GM12878 (cell line): ENCODE measurements at regions not wholly inside any gene's neighbourhood (a gene's known extent, or its start where the extent isn't known, plus 50 kb on each side); places are given as distances from the start of the nearest gene placed in this dataset.
A peak's percentile ranks its signal among the peaks of the same experiment; 100 is the strongest.
"Not testable (repeated sequence)": the region's sequence is repeated elsewhere in the genome, so short reads cannot be mapped to it uniquely, and the experiment has no call there.

Source experiments
- ATAC-seq: fragments of 200-7000 bp; cut with Tn5 transposase; 3 replicates; pipeline ENCODE4 v1.9.1; 2020; ENCODE audit warnings: mild to moderate bottlenecking, moderate library complexity
- BruUV-seq: library from RNA; stranded (reverse); fragments of 400-500 nt; replicated peaks from 2 replicates; lab custom pipeline; 2021; lab: Mats Ljungman, UMichigan
- CTCF ChIA-PET: fragments of 300-600 bp; sonication (Branson Sonifier 250); formaldehyde crosslinking; extraction: SDS; loops from one replicate; lab custom pipeline; 2021; ENCODE audit warnings: inconsistent platforms; lab: Yijun Ruan, JAX
- POLR2A ChIA-PET: fragments of 350-600 bp; formaldehyde crosslinking; extraction: SDS; loops from one replicate; lab custom pipeline; 2021; ENCODE audit warnings: inconsistent platforms; lab: Charles Lee
- RAD21 ChIA-PET: fragments of 300-600 bp; sonication (Branson Sonifier 250); formaldehyde crosslinking; loops from one replicate; lab custom pipeline; 2023; ENCODE audit warnings: antibody characterized with exemption; ENCODE audit not compliant: unreplicated experiment; lab: Charles Lee
- SMC1A ChIA-PET: fragments of 300-600 bp; sonication (Branson Sonifier 250); formaldehyde crosslinking; loops from one replicate; lab custom pipeline; 2023; ENCODE audit not compliant: unreplicated experiment, uncharacterized antibody; lab: Charles Lee
- DNase-seq: peaks from one replicate; pipeline ENCODE4 v3.0.0-alpha.2; 2011; ENCODE audit warnings: low read depth, low spot score
- FAIRE-seq: peaks from 3 replicates; lab custom pipeline; 2011; peaks lifted over from hg19 to GRCh38; lab: Jason Lieb, UNC
- H2AFZ ChIP-seq: 2 replicates; pipeline ENCODE4 v1.6.0; 2011; ENCODE audit warnings: low read depth, low read length, control low read depth; ENCODE audit not compliant: control insufficient read depth
- H3K27ac ChIP-seq: 2 replicates; pipeline ENCODE4 v1.5.1; 2011; ENCODE audit warnings: control low read depth; ENCODE audit not compliant: control insufficient read depth, insufficient read depth
- H3K27me3 ChIP-seq, 2 experiments: replicated peaks in 1 of 2; 2 replicates each; pipeline versions ENCODE4 v1.6.0 to v1.6.1; 2011; ENCODE audit warnings: low read length in 1 of 2; ENCODE audit not compliant: control insufficient read depth in 2 of 2, insufficient read depth in 2 of 2
- H3K36me3 ChIP-seq, 2 experiments: 2 replicates each; pipeline ENCODE4 v1.5.1; 2011; ENCODE audit warnings: low read length in 1 of 2; ENCODE audit not compliant: control insufficient read depth in 2 of 2, insufficient read depth in 2 of 2
- H3K4me1 ChIP-seq: 2 replicates; pipeline ENCODE4 v1.6.1; 2011; ENCODE audit warnings: mild to moderate bottlenecking, low read length, moderate library complexity, mixed read lengths; ENCODE audit not compliant: control insufficient read depth, insufficient read depth
- H3K4me2 ChIP-seq: 2 replicates; pipeline ENCODE4 v1.6.0; 2011; ENCODE audit warnings: control low read depth; ENCODE audit not compliant: control insufficient read depth, insufficient read depth
- H3K4me3 ChIP-seq: fragments of 200-600 bp; sonication (generic); 2 replicates; pipeline ENCODE4 v1.5.1; 2016
- H3K79me2 ChIP-seq: 2 replicates; pipeline ENCODE4 v1.6.0; 2011; ENCODE audit warnings: low read length; ENCODE audit not compliant: control insufficient read depth, insufficient read depth
- H3K9ac ChIP-seq: 2 replicates; pipeline ENCODE4 v1.8.0; 2011; ENCODE audit warnings: low read length, control low read depth, mixed read lengths; ENCODE audit not compliant: control insufficient read depth, insufficient read depth
- H3K9me3 ChIP-seq: replicated peaks from 3 replicates; pipeline ENCODE4 v1.5.1; 2011; ENCODE audit warnings: mild to moderate bottlenecking, low read length; ENCODE audit not compliant: control insufficient read depth, insufficient read depth
- H4K20me1 ChIP-seq: 2 replicates; pipeline ENCODE4 v1.6.0; 2011; ENCODE audit not compliant: control insufficient read depth, insufficient read depth
- ATF7 ChIP-seq: fragments of 450-650 bp; IDR thresholded peaks from 2 replicates; pipeline ENCODE4 v1.6.1; 2016; ENCODE audit warnings: low read depth, mild to moderate bottlenecking
- EGR1 ChIP-seq, 2 experiments: IDR thresholded peaks; 1 replicate in 1 of 2; 2 replicates in 1 of 2; pipeline ENCODE4 v1.6.1; 2011 to 2012; ENCODE audit warnings: low read depth in 2 of 2, low read length in 2 of 2, borderline replicate concordance in 1 of 2, mild to moderate bottlenecking in 1 of 2, moderate library complexity in 1 of 2
- KDM1A ChIP-seq: fragments of 200-600 bp; sonication (generic); IDR thresholded peaks from 2 replicates; pipeline ENCODE4 v1.6.1; 2016; ENCODE audit warnings: borderline replicate concordance
- MTA3 ChIP-seq: IDR thresholded peaks from 2 replicates; pipeline ENCODE4 v1.6.1; 2012; ENCODE audit warnings: low read length, inconsistent platforms, borderline replicate concordance
- POLR2AphosphoS2 ChIP-seq: IDR thresholded peaks from 2 replicates; pipeline ENCODE4 v1.6.1; 2011; ENCODE audit warnings: low read depth, mild to moderate bottlenecking, low read length, improper control_type of control experiment, moderate library complexity
- POLR2AphosphoS5 ChIP-seq: IDR thresholded peaks from 2 replicates; pipeline ENCODE4 v1.6.1; 2011; ENCODE audit warnings: mild to moderate bottlenecking, low read length, inconsistent platforms
- POU2F2 ChIP-seq: IDR thresholded peaks from 3 replicates; pipeline ENCODE4 v1.6.1; 2011; ENCODE audit warnings: low read depth, mild to moderate bottlenecking, low read length, borderline replicate concordance
- RB1 ChIP-seq: fragments of 450-650 bp; formaldehyde crosslinking; IDR thresholded peaks from 2 replicates; pipeline ENCODE4 v1.6.1; 2017; ENCODE audit warnings: mild to moderate bottlenecking, borderline replicate concordance
- WRNIP1 ChIP-seq: IDR thresholded peaks from 2 replicates; pipeline ENCODE4 v1.6.1; 2011; ENCODE audit warnings: low read depth, low read length, improper control_type of control experiment, borderline replicate concordance
- WGBS: methylation state at CpG from one replicate; pipeline ENCODE4 v1.1.6; 2016; ENCODE audit warnings: low lambda C conversion rate; ENCODE audit not compliant: insufficient replicate concordance, insufficient coverage; ENCODE audit errors: missing lambda C conversion rate; 5-methylcytosine and 5-hydroxymethylcytosine counted together
- in situ Hi-C: fragments of 300-500 bp; cut with MboI; formaldehyde crosslinking; loops from 9 replicates; pipeline ENCODE4 v1.14.3; 2018; ENCODE audit warnings: mixed read lengths
- intact Hi-C: fragments of 100-400 bp; cut with micrococcal nuclease; formaldehyde crosslinking; loops from one replicate; pipeline ENCODE4 v1.14.2; 2022; ENCODE audit not compliant: unreplicated experiment
- TF ChIP-seq, protein P1 (sequence below): IDR thresholded peaks from 2 replicates; pipeline ENCODE4 v1.6.1; 2011; ENCODE audit warnings: low read depth, low read length, improper control_type of control experiment, borderline replicate concordance
- TF ChIP-seq, protein P2 (sequence below): fragments of 450-650 bp; IDR thresholded peaks from 2 replicates; pipeline ENCODE4 v1.6.1; 2017; ENCODE audit warnings: borderline replicate concordance

DNA sequence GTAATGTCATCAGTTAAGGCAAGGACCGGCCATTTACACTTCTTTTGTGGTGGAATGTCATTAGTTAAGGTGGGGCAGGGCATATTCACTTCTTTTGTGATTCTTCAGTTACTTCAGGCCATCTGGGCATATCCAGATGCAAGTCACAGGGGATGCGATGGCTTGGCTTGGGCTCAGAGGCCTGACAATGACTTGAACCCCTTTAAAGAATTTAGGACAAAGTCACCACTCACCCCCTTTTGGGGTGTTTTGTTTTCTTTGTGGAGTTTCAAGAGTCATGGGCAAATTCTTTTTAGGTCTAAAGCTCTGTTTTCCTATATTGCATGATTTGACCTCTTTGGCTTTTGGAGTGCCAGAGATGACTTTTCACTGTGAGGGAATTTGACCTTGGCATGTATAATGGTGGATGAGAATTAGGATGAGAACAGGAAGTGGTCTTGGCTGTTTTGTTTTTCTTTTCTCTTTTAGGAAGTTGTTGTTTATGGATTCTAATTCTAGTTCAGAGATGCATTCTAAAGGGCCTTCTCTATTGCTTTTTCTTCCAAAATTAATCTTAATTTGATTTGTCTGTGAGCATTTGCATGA is 385.3 kb downstream of the KIF20B start:
- H3K36me3 ChIP-seq, H3K9ac ChIP-seq, H3K4me1 ChIP-seq, H4K20me1 ChIP-seq, FAIRE-seq, H3K9me3 ChIP-seq, ATAC-seq, H3K4me3 ChIP-seq, BruUV-seq, DNase-seq, in situ Hi-C loops, H3K27me3 ChIP-seq, H3K79me2 ChIP-seq: not testable (repeated sequence)
- ChIA-PET CTCF (interaction anchor here (0.6 to 2.7 kb wide), 4 partner anchors 12 to 142 kb away, joined by 3 to 28 read pairs (median 5); no protein-coding TSS in a partner anchor), SMC1A (interaction anchor here (1.0 to 1.7 kb wide), 2 partner anchors 12 to 82 kb away, joined by 3 to 6 read pairs; no protein-coding TSS in a partner anchor), POLR2A (interaction anchor here (0.9 to 1.2 kb wide), 2 partner anchors 34 to 159 kb away, joined by 5 to 8 read pairs; no protein-coding TSS in a partner anchor), RAD21 (interaction anchor here (0.6 to 2.9 kb wide), 9 partner anchors 35 to 1821 kb away, joined by 3 to 13 read pairs (median 4); no protein-coding TSS in a partner anchor)
- peak overlapping the region; percentile 51 for H2AFZ ChIP-seq
- peak overlapping the region; percentile 73 for H3K27ac ChIP-seq
- H3K4me2 ChIP-seq, result peak overlapping the region; percentile 33; the same call in 1 of the 2 replicates
- WGBS, result 50% methylated on average over 2 of the region's 2 CpGs
- intact Hi-C loops, result loop anchor here (1.0 to 5.0 kb wide), 3 partner anchors 39 to 132 kb away; no protein-coding TSS in a partner anchor

DNA sequence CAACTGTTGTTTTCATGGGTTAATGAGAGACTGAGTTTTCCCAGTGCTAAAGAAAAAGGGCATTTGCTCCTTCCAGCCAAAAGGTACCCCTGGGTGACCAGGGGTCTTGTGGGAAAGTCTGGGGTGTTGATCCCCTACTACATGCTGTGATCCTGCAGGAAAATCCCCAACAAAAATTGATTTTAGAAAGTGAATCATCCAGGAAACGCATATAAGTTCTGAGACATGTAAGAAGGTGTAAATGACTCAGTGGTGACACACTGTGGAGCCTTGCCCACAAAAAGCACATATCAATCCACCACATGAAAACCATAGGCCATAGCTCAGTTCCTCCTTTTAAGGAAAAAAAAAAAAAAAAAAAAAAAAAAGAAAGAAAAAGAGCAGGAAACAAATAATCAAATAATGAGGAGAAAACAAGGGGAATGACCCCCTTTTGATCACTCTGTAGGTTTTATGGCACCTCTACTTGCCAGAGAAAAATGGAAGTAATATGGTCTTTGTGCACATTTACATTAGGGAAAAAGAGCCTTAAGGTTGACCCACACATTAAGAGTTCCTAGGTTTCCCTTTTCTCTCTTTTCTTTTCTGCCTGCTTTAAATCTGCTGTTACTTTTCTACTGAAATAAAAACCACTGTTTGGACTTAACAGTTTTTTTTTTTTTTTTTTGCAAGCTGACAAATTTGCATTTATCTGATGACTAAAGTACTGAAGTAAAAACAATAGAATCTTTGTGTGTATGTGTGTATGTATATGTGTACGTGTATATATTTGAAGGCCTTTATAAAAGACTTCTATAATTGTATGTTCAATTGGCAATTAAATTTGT is 386.0 kb downstream of the KIF20B start:
- in situ Hi-C loops, result no loop called here
- SMC1A ChIA-PET, result interaction anchor here (0.6 to 3.3 kb wide), 16 partner anchors 8 to 825 kb away, joined by 3 to 19 read pairs (median 4); no protein-coding TSS in a partner anchor
- peak overlapping the region; percentile 51 for H2AFZ ChIP-seq
- H3K4me2 ChIP-seq, result peak overlapping the region; percentile 33
- DNase-seq (peak; percentile 69), FAIRE-seq (no peak), ATAC-seq (peak; percentile 100)
- H3K9me3 ChIP-seq, result no peaks in the 10 kb centered on the region
- WGBS, result 26% methylated on average over 2 of the region's 2 CpGs
- POLR2A ChIA-PET, result interaction anchor here (0.6 to 1.2 kb wide), 4 partner anchors 35 to 910 kb away, joined by 4 to 8 read pairs (median 6); no protein-coding TSS in a partner anchor
- peaks cover 9% of the 10 kb centered on the region for H3K4me1 ChIP-seq
- RAD21 ChIA-PET, result interaction anchor here (0.6 to 2.9 kb wide), 9 partner anchors 36 to 1821 kb away, joined by 3 to 13 read pairs (median 4); no protein-coding TSS in a partner anchor
- no peaks in the 10 kb centered on the region for H3K36me3 ChIP-seq
- H3K9ac ChIP-seq, result no peak overlapping the region; the same call in 1 of the 2 replicates
- no peaks in the 10 kb centered on the region for H4K20me1 ChIP-seq
- intact Hi-C loops, result loop anchor here (1.0 to 5.0 kb wide), 3 partner anchors 40 to 133 kb away; no protein-coding TSS in a partner anchor
- no TSS peak for BruUV-seq
- H3K4me3 ChIP-seq, result no peak overlapping the region
- H3K27ac ChIP-seq, result peak overlapping the region; percentile 73
- H3K79me2 ChIP-seq, result no peaks in the 10 kb centered on the region
- CTCF ChIA-PET, result interaction anchor here (0.6 to 2.7 kb wide), 11 partner anchors 12 to 142 kb away, joined by 3 to 28 read pairs (median 4); no protein-coding TSS in a partner anchor
- H3K27me3 ChIP-seq, result no peaks in the 10 kb centered on the region
- no peak; the same call in 1 of the 2 replicates for TF ChIP-seq MTA3
- no peak for TF ChIP-seq WRNIP1
- TF ChIP-seq, protein P1, sequence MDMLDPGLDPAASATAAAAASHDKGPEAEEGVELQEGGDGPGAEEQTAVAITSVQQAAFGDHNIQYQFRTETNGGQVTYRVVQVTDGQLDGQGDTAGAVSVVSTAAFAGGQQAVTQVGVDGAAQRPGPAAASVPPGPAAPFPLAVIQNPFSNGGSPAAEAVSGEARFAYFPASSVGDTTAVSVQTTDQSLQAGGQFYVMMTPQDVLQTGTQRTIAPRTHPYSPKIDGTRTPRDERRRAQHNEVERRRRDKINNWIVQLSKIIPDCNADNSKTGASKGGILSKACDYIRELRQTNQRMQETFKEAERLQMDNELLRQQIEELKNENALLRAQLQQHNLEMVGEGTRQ, result no peak
- peak; percentile 59; the same call in 1 of the 3 replicates for TF ChIP-seq POU2F2
- TF ChIP-seq, protein P2, sequence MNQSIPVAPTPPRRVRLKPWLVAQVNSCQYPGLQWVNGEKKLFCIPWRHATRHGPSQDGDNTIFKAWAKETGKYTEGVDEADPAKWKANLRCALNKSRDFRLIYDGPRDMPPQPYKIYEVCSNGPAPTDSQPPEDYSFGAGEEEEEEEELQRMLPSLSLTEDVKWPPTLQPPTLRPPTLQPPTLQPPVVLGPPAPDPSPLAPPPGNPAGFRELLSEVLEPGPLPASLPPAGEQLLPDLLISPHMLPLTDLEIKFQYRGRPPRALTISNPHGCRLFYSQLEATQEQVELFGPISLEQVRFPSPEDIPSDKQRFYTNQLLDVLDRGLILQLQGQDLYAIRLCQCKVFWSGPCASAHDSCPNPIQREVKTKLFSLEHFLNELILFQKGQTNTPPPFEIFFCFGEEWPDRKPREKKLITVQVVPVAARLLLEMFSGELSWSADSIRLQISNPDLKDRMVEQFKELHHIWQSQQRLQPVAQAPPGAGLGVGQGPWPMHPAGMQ, result no peak
- TF ChIP-seq KDM1A, result no peak
- no peak for TF ChIP-seq POLR2AphosphoS5
- no peak for TF ChIP-seq EGR1 (IDR thresholded peaks at IDR 0.05; ENCODE audit: borderline replicate concordance in 1 of 2, low read depth in 2 of 2, low read length in 2 of 2)
- peak; percentile 81 for TF ChIP-seq ATF7
- TF ChIP-seq RB1, result no peak
- TF ChIP-seq POLR2AphosphoS2, result no peak
